Hepatocyte (in vitro differentiated cells): ENCODE measurements at regions not wholly inside any gene's neighbourhood (a gene's known extent, or its start where the extent isn't known, plus 50 kb on each side); places are given as distances from the start of the nearest gene placed in this dataset.

ENCODE experiments used
- CTCF ChIP-seq: fragments of 200-600 bp; sonication (generic); IDR thresholded peaks from 2 replicates; pipeline ENCODE4 v1.5.1; 2016; ENCODE audit warnings: antibody characterized with exemption, mild to moderate bottlenecking; ENCODE audit not compliant: poor library complexity
- EZH2phosphoT487 ChIP-seq: fragments of 200-600 bp; sonication (generic); IDR thresholded peaks from one replicate; pipeline ENCODE4 v1.6.1; 2018; ENCODE audit warnings: antibody characterized with exemption, mild to moderate bottlenecking, low read depth, moderate library complexity; ENCODE audit not compliant: unreplicated experiment, severe bottlenecking

- TF ChIP-seq CTCF = no peak
- no peak for TF ChIP-seq EZH2phosphoT487
Measured at GRCh38 chr7:17021205-17021604, 139.4 kb upstream of the AGR3 start.
